GM19099 (cell line): ENCODE measurements at regions not wholly inside any gene's neighbourhood (a gene's known extent, or its start where the extent isn't known, plus 50 kb on each side); places are given as distances from the start of the nearest gene placed in this dataset.
A peak's percentile ranks its signal among the peaks of the same experiment; 100 is the strongest.

Experiments used
- POLR2A ChIP-seq: IDR thresholded peaks from 3 replicates; pipeline ENCODE4 v1.6.1; 2011; ENCODE audit warnings: low read depth; ENCODE audit not compliant: insufficient read length; ENCODE audit errors: extremely low read depth

DNA sequence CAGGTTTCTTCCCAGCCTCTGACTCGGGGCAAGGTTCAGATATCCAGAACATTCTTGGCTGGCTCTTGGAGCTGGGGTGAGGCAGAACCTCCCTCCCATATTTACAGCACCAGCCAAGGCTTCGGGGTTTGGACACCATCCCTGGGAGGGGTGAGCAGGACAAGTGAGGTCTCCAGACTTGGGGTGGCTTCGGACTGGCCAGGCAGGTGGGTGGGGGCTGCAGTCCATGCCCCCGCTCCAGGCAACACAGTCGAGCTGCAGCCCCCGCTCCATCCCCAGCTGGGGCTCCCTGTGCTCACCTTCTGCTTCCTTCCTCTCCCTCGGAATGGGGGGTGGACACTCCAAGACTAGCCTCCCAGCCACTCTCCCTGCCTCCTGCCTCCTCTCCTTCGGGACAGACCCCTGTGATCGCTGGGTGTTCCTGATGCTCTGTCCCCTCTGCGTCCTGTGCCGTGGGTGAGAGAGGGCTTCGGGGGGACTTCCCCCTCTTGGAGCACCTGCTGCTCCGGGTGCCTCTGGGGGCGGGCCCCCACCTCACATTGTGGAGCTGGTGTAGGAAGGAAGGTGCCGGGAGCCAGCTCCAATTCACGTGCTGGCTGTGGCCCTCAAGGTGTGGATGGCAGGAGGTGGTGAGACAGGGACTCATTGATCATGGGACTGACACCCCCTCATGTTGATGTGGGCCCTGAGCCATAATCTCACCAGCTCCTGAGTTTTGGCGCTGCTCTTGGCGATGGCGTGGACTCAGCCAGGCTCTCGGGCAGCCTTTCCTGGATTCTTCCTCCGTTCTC is 189.2 kb downstream of the SEC14L1 start:
- no peak for TF ChIP-seq POLR2A

DNA sequence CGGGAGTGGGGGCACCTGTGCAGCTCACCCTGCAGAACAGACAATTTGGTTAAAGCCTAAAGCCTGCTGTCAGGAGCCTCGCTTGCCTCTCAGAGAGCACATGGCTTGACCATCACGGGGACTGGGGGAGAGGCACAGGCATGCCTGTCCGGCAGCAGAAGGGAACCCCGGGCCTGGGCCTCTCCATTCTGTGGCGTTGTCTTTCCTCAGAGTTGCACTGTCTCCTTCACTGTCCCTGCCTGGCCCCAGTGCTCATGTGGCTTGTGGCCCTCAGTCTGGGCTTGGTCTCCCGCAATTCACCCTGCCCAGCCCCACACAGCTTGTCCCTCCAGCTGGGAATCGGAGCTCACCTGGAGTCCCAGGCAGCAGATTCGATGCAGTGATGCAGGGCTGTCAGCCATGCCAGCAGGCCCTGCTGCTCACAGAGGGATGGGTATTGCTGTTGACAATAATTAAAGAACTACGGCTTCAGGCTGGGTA is 189.9 kb downstream of the SEC14L1 start:
- no peak for TF ChIP-seq POLR2A

DNA sequence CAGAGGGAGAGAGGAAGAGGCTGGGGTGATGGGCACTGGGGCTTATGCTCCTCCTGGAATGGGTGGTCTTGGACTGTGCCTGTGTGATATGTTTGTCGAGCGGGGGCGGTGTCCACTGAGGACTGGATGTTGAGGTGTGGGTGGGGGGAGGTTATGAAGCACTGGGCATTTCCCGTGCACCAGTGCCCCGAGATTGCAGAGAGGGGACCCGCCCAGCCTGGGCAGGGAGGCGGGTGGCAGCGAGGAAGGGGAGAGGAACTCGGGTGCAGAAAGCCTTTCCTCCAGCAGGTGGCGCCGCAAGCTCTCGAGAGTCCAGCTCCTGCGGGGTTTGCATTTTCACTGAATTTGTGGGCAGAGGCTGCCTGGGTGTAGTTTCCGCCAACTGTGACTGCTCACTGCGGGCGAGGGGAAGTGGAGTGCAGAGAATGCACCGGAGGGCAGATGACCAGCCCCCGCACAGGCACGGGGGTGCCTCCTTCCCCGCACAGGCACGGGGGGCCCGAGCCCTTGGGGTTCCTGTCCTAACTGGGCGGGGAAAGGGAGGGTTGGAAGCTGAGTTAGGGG is 190.6 kb downstream of the SEC14L1 start:
- TF ChIP-seq POLR2A: peak; percentile 58

DNA sequence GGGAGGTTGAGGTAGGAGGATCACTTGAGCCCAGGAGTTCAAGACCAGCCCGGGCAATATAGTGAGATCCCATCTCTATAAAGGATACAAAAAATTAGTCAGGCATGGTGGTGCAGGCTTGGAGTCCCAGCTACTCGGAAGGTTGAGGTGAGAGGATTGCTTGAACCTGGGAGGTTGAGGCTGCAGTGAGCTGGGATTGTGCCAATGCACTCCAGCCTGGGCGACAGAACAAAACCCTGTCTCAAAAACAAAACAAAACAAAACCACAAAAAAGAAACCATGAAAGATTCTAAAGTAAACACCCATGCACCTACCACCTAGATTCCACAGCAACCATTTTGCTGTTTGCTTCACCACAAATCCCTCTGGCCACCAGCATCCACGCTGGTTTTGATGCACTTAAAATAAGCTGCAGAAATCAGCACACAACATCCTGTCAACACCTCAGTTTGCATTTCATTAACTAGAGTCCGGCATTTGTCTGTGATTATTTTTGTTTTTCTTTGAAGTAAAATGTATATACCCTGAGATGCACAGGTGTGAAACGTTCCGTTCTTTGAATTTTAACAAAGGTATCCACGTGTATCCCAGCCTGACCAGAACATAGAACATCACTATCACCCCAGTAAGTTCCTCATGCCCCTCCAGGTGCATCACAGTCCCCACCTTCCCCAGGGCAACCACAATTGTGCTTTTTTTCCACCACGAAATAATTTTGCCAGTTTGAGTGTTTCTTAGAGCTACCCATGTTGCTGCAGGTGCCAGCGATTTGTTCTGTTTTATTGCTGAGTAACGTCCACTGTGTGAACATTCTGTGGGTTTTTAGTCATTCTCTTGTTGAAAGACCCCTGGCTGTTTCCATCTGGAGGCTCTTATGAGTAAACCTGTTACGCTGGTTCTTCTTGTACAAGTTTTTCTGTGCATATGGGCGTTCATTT is 191.5 kb downstream of the SEC14L1 start:
- no peak for TF ChIP-seq POLR2A

DNA sequence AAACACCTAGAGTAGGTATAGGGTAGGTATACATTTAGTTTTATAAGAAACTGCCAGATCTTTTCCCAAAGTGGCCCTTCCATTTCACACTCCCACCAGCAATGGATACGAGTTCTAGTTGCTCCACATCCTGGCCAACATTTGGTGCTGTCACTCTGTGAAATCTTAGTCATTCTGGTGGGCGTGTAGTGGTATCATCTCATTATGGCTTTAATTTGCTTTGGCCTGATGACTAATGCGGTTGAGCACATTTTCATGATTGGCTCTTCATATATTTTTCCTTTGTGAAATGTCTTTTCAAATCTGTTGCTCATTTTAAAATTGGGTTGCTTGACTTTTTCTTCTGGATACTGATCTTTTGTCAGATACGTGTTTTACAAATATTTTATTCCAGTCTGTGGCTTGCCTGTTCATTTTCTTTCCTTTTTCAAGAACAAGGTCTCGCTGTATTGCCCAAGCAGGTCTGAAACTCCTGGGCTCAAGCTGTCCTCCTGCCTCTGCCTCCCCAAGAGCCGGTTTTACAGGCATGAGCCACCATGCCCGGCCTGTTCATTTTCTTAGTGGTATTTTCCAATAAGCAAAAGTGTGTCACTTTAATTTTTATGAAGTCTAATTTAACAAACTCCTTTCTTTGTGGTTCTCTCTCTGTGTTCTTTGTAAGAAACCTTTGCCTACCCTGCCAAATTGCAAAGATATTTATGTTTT is 192.4 kb downstream of the SEC14L1 start:
- no peak for TF ChIP-seq POLR2A

DNA sequence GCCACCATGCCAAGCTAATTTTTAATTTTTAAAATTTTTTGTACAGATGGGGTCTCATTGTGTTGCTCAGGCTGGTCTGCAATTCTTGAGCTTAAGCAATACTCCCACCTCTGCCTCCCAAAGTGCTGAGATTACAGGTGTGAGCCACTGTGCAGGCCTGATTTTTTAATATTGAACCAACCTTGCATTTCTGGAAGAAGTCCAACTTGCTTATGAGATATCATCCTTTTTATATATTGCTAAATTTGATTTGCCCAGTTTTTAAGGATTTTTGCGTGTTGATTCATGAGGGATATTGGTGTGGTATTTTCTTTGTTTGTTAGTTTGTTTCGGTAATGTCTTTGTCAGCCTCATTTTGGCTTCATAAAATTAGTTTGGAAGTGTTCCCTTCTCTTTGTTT is 196.4 kb downstream of the SEC14L1 start:
- no peak for TF ChIP-seq POLR2A

DNA sequence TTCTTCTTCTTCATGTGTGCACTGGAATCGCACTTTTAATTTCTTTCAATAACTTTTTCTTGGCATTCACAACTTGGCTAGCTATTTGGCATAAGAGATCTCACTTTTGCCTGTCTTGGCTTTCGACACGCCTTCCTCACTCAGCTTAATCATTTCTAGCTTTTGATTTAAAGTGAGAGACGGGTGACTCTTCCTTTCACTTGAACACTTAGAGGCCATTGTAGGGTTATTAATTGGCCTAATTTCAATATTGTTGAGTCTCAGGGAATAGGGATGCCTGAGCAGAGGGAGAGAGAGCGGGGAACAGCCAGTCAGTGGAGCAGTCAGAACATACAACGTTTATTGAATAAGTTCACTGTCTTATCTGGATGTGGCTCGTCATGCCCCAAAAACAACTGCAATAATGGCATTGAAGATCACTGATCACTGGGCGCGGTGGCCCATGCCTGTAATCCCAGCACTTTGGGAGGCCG is 200.3 kb downstream of the SEC14L1 start:
- TF ChIP-seq POLR2A: no peak

DNA sequence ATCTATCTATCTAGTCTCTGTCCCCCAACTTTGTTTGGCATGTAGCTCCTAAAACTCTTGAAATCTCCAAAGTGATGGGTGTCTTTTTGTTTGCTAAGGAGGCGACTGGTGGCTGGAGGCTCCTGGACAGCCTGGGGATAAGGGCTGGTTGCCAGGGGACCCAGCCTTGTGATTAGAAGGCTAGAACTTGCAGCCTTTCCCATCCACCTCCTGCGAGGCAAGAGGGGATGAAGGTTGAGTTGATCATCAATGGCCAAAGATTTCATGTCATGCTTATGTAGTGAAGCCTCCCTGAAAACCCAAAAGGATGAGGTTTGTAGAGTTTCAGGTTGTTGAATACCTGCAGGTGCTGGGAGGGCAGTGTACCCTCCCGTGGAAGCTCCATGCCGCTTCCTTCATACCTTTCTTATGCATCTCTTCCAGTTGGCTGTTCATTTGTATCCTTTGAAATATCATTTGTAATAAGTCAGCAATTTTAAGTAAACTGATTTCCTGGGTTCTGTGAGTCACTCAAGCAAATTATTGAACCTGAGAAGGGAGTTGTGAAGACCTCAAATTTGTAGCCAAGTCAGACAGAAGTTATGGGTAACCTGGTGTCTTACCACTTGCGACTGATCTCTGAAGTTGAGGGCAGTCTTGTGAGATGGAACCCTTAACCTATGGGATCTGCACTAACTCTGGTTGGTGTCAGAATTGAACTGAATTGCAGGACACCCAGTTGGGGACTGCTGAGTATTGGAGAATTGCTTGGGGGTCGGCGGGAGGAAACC is 202.4 kb downstream of the SEC14L1 start:
- no peak for TF ChIP-seq POLR2A

DNA sequence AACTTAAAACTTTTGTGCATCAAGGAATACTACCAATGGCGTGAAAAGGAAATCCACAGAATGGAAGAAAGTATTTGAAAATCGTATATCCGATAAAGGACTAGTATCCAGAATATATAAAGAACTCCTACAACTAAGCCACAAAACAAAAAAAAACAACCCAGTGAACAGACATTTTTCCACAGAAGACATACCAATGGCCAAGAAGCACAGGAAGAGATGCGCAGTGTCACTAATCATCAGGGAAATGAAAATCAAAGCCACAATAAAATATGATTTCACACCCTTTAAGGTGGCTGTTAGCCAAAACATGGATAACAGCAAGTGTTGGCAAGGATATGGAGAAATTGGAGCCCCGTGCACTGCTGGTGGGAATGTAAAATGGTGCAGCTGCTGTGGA is 203.3 kb downstream of the SEC14L1 start:
- TF ChIP-seq POLR2A: no peak

DNA sequence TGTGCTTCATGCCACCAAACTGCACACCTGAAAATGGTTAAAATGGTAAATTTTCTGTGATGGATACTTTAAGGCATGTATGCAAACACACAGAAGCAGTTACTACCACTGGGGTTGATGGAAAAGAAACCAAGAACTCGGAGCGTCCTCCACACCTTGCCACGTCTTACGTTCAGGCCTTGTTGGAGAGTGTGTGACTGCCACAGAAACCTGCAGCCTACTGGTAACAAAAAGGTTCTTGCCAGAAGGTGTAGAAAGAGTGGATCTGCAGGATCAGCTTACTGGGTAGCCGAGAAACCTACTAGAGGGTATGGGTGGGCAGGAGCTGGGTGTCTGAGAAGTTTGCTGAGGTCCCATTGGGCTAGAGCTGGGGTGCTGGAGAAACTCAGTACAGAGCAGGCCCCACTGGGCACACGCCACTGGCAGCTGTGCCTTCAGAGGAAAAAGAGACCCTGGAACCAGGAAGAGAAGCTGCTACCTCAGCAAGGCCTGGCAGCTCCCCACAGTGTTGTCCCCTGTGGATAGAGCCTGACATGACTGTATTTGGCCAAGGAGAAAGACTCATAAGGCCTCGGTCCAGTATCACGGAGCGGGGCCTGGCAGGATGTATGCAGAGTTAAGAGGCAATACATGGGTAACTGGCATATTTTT is 204.6 kb downstream of the SEC14L1 start:
- TF ChIP-seq POLR2A: no peak

DNA sequence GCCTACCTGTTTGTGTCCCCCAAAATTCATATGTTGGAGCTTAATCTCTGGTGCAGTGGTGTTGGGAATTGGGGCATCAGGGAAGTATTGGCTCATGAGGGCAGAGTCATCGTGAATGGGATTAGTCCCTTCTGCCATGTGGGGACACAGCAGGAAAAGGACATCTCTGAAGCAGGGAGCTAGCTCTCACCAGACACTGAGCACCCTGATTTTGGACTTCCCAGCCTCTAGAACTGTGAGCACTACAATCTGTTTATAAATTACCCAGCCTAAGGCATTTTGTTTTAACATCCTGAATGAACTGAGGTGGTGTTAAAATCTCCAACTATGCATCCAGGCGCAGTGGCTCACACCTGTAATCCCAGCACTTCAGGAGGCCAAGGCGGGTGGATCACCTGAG is 206.0 kb downstream of the SEC14L1 start:
- TF ChIP-seq POLR2A: no peak

DNA sequence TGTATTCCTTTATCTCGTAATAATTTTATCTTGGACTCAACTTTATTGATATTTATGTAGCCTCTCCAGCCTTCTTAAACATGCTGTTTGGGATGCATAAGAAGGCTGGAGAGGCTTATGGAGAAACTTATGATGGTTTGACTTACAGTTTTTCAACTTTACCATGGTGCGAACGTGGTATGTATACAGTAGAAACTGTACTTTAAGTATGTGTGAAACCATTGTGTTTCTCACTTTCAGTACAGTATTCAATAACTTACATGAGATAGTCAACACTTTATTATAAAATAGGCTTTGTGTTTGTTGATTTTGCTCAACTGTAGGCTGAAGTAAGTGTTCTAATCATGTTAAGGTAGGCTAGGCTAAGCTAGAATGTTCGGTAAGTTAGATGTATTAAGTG is 206.8 kb downstream of the SEC14L1 start:
- TF ChIP-seq POLR2A: no peak

DNA sequence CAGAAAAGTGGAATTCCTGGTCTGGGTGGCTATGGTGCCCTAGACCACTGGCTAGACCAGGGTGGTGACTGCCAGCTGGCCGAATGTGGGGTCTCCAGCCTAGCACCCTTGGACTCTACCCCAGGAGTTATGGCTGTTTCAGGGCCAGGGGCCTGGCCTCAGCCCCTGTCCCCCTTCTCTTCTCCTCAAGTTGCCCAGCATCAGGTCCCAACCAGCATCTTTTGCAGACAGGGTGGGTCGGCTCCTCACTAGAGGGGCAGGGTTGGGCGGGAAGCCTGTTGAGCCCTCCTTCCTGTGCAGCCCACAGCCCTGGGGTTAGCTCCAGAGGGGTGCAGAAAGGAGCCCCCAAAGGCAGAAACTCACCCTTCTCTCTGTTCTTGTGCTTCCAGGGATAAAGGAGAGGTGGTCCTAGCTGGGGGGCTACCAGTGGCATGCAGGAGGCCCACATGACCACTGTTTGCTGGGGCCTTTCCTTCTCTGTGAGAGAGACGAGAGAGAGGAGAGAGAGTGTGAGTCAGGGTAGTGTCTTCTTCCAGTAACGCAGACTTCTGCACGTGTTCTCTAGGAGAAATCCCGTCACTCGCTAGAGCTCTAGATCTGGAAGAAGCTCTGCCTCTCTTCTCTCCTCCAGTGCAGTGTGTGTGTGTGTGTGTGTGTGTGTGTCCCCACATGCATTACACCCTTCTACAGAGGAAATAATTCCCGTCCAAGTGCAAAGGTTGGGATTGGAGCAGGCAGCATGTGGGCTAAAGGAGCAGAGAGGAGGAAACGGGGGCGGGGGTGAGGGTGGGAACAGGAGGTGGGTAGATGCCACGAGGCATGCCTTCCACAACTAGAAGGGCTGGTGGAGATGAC is 209.4 kb downstream of the SEC14L1 start:
- TF ChIP-seq POLR2A: no peak
